Trophoblast cell (in vitro differentiated cells and primary cell): ENCODE measurements at regions not wholly inside any gene's neighbourhood (a gene's known extent, or its start where the extent isn't known, plus 50 kb on each side); places are given as distances from the start of the nearest gene placed in this dataset.

Experiments
- DNase-seq, 2 donors: peaks; one replicate each; pipeline ENCODE4 v3.0.0-alpha.2; 2016
- H2AFZ ChIP-seq: 2 replicates; pipeline ENCODE4 v1.6.1; 2013; ENCODE audit warnings: low read length, moderate library complexity, mild to moderate bottlenecking; ENCODE audit not compliant: insufficient read depth, poor library complexity
- H2AK5ac ChIP-seq: 2 replicates; pipeline ENCODE4 v1.6.1; 2013; ENCODE audit warnings: mild to moderate bottlenecking, low read length
- H2BK120ac ChIP-seq: 2 replicates; pipeline ENCODE4 v1.6.1; 2013; ENCODE audit warnings: low read length, mild to moderate bottlenecking, moderate library complexity; ENCODE audit not compliant: insufficient read depth, poor library complexity
- H2BK12ac ChIP-seq: 2 replicates; pipeline ENCODE4 v1.6.1; 2013; ENCODE audit warnings: mild to moderate bottlenecking, low read length, moderate library complexity
- H2BK5ac ChIP-seq: 2 replicates; pipeline ENCODE4 v1.6.1; 2013; ENCODE audit warnings: low read length, low read depth, moderate library complexity, mild to moderate bottlenecking; ENCODE audit not compliant: poor library complexity
- H3K14ac ChIP-seq: 2 replicates; pipeline ENCODE4 v1.6.1; 2013; ENCODE audit warnings: mild to moderate bottlenecking, low read length
- H3K18ac ChIP-seq: 2 replicates; pipeline ENCODE4 v1.6.1; 2013; ENCODE audit warnings: mild to moderate bottlenecking, low read length
- H3K23ac ChIP-seq: 2 replicates; pipeline ENCODE4 v1.6.1; 2013; ENCODE audit warnings: low read length
- H3K27ac ChIP-seq: 2 replicates; pipeline ENCODE4 v1.5.1; 2013; ENCODE audit warnings: low read depth, mild to moderate bottlenecking, inconsistent platforms, low read length, moderate library complexity
- H3K27me3 ChIP-seq: 2 replicates; pipeline ENCODE4 v1.6.1; 2013; ENCODE audit warnings: inconsistent platforms, mild to moderate bottlenecking, low read length, moderate library complexity; ENCODE audit not compliant: insufficient read depth
- H3K36me3 ChIP-seq, 2 experiments: 1 replicate in 1 of 2; 2 replicates in 1 of 2; pipeline ENCODE4 v1.6.1; 2013; ENCODE audit warnings: low read length in 2 of 2, mild to moderate bottlenecking in 2 of 2, moderate library complexity in 1 of 2; ENCODE audit not compliant: insufficient read depth in 2 of 2, control insufficient read depth in 1 of 2
- H3K4ac ChIP-seq: 2 replicates; pipeline ENCODE4 v1.6.1; 2013; ENCODE audit warnings: low read depth, mild to moderate bottlenecking, low read length, moderate library complexity
- H3K4me1 ChIP-seq, 2 experiments: 1 replicate in 1 of 2; 2 replicates in 1 of 2; pipeline ENCODE4 v1.6.1; 2013; ENCODE audit warnings: low read length in 2 of 2, mild to moderate bottlenecking in 2 of 2, moderate library complexity in 1 of 2; ENCODE audit not compliant: insufficient read depth in 2 of 2, control insufficient read depth in 1 of 2
- H3K4me2 ChIP-seq: 2 replicates; pipeline ENCODE4 v1.6.1; 2013; ENCODE audit warnings: inconsistent platforms, mild to moderate bottlenecking, low read length, moderate library complexity
- H3K4me3 ChIP-seq: 2 replicates; pipeline ENCODE4 v1.5.1; 2013; ENCODE audit warnings: mild to moderate bottlenecking, low read depth, low read length, inconsistent platforms
- H3K79me1 ChIP-seq: one replicate; pipeline ENCODE4 v1.6.1; 2013; ENCODE audit warnings: low read length
- H3K79me2 ChIP-seq: 2 replicates; pipeline ENCODE4 v1.6.1; 2013; ENCODE audit warnings: low read length, mild to moderate bottlenecking; ENCODE audit not compliant: control insufficient read depth, insufficient read depth, poor library complexity
- H3K9ac ChIP-seq: 2 replicates; pipeline ENCODE4 v1.6.1; 2013; ENCODE audit warnings: mild to moderate bottlenecking, low read length
- H3K9me3 ChIP-seq: 2 replicates; pipeline ENCODE4 v1.6.1; 2013; ENCODE audit warnings: low read depth, mild to moderate bottlenecking, control low read depth, inconsistent platforms, low read length; ENCODE audit not compliant: insufficient read depth
- H4K12ac ChIP-seq: 2 replicates; pipeline ENCODE4 v1.6.1; 2013; ENCODE audit warnings: low read depth, mild to moderate bottlenecking, low read length, moderate library complexity
- H4K8ac ChIP-seq: 2 replicates; pipeline ENCODE4 v1.6.1; 2013; ENCODE audit warnings: low read depth, mild to moderate bottlenecking, low read length, moderate library complexity
- H4K91ac ChIP-seq: one replicate; pipeline ENCODE4 v1.6.1; 2013; ENCODE audit warnings: low read depth, mild to moderate bottlenecking, low read length, moderate library complexity
- WGBS: extraction: QIAGEN DNeasy Blood & Tissue Kit; methylation state at CpG from one replicate; pipeline ENCODE4 v1.1.7; 2013; ENCODE audit warnings: missing lambda C conversion rate; ENCODE audit not compliant: insufficient read length, insufficient coverage; ENCODE audit errors: extremely low coverage; 5-methylcytosine and 5-hydroxymethylcytosine counted together

DNA sequence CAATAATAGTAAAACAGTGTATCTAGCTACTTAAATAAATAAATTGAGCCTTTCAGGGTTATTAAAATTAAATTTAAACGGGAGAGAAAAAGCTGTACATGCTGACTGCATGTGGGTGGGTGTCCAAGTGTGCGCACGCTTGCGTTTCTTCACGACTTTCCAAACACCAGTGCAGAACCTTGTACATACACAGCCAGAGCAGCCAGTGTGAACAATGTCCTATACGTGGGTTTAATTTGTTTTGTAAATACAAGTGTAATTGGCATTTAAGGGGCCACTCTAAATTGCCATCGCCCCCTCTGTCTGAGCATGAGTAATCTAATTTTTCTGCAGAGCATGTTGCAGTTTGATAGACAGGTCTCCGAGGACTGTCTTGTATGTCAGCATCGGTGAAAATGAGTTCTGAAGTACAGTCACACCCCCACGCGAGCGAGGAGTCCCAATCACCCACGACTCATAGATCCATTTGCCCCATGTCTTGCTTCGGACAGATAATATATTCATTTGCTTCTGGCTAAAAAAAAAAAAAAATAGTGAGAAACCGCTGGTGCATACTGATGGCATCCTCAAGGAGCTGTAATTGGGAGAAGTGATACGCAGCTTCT, 121.8 kb upstream of the ARRDC4 start:
- Histone ChIP-seq H3K4me2 (no peak overlapping the region), H3K4me1 (no peaks in the 10 kb centered on the region), H3K18ac (no peak overlapping the region), H3K79me2 (no peaks in the 10 kb centered on the region), H3K14ac (no peak overlapping the region), H3K9ac (no peak overlapping the region), H2AK5ac (no peak overlapping the region), H3K27ac (no peak overlapping the region), H2BK12ac (no peak overlapping the region), H2BK120ac (no peak overlapping the region), H4K91ac (no peak overlapping the region), H3K4ac (no peak overlapping the region), H3K27me3 (no peaks in the 10 kb centered on the region), H3K79me1 (no peaks in the 10 kb centered on the region), H3K9me3 (peaks cover 1% of the 10 kb centered on the region), H3K36me3 (peaks cover 0 to under 1% of the 10 kb centered on the region in 2 experiments), H3K23ac (no peak overlapping the region), H4K8ac (no peak overlapping the region), H4K12ac (no peak overlapping the region), H2AFZ (no peak overlapping the region), H3K4me3 (no peak overlapping the region), H2BK5ac (no peak overlapping the region)
- no peak for DNase-seq
- WGBS, result no CpG with 5 or more reads among the region's 16 CpGs

DNA sequence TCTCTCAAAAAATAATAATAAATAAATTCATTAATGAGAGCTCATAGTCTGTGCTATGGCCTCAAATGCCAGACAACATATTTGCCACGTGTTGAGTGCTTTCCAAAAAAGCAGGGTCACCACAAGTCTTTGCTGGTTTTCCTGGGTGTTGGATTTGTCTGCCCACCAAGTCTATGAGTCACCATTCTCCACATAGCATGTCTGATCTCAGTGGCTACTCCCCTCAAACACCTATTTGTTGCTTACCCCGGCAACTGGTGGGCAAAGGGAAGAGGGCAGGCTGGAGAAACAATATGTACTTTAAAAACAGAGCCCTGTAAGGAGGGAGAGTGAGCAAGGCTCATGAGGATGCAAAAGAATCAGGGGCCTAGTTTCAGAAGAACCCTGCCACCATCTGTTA, 120.0 kb upstream of the ARRDC4 start:
- Histone ChIP-seq H3K4me2 (no peak overlapping the region), H2BK5ac (no peak overlapping the region), H3K9ac (no peak overlapping the region), H2AK5ac (no peak overlapping the region), H3K4me1 (no peaks in the 10 kb centered on the region), H3K4ac (no peak overlapping the region), H2AFZ (no peak overlapping the region), H3K23ac (no peak overlapping the region), H3K9me3 (no peaks in the 10 kb centered on the region), H4K91ac (no peak overlapping the region), H3K36me3 (no peaks in the 10 kb centered on the region), H4K8ac (no peak overlapping the region), H3K79me1 (no peaks in the 10 kb centered on the region), H4K12ac (no peak overlapping the region), H2BK120ac (no peak overlapping the region), H3K4me3 (no peak overlapping the region), H3K14ac (no peak overlapping the region), H3K18ac (no peak overlapping the region), H3K27me3 (no peaks in the 10 kb centered on the region), H3K79me2 (no peaks in the 10 kb centered on the region), H3K27ac (no peak overlapping the region), H2BK12ac (no peak overlapping the region)
- DNase-seq, result no peak
- no CpG with 5 or more reads among the region's 2 CpGs for WGBS

DNA sequence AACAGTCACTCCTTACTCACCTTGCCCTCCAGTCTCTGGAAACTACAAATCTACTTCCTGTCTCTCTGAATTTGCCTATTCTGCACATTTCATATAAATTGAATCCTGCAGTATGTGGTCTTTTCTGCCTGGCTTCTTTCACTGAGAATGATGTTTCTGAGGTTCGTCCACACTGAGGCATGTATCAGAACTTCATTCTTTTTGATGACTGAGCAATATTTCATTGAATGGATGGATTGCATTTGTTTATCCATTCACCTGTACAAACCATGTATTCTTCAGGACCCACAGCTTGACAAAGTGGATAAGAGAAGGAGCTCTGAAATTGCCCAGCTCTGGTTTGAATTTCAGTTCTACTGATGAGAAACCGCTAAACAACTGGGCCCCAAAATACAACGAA, 118.9 kb upstream of the ARRDC4 start:
- Histone ChIP-seq H2BK120ac (no peak overlapping the region), H3K79me1 (no peaks in the 10 kb centered on the region), H3K18ac (no peak overlapping the region), H3K27ac (no peak overlapping the region), H3K4me1 (no peaks in the 10 kb centered on the region), H3K4me3 (no peak overlapping the region), H3K36me3 (no peaks in the 10 kb centered on the region), H3K14ac (no peak overlapping the region), H2BK5ac (no peak overlapping the region), H4K91ac (no peak overlapping the region), H2AK5ac (no peak overlapping the region), H3K4me2 (no peak overlapping the region), H2AFZ (no peak overlapping the region), H3K9me3 (no peaks in the 10 kb centered on the region), H3K27me3 (no peaks in the 10 kb centered on the region), H4K8ac (no peak overlapping the region), H4K12ac (no peak overlapping the region), H3K9ac (no peak overlapping the region), H2BK12ac (no peak overlapping the region), H3K4ac (no peak overlapping the region), H3K79me2 (no peaks in the 10 kb centered on the region), H3K23ac (no peak overlapping the region)
- no CpG with 5 or more reads among the region's 3 CpGs for WGBS
- no peak for DNase-seq

DNA sequence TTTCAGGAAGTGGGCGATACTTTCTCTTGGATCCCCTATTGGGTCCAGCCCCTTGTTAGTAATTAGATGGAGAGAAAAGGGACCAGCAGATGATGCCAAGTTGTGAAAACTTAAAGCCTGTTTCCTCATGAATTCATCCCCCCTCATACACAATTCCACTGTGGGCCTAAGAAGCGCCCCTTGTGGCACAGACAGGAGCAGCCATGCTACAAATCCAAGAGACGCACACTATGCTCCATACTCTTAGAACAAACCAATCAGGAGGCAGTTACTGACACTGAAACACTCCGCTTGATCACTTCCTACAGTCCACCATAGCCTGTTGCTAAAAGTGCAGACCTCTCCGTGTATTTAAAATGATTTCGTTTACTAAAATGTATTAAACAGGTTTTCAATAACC, 111.3 kb upstream of the ARRDC4 start:
- H3K27ac ChIP-seq, result no peak overlapping the region
- no peak overlapping the region for H3K9ac ChIP-seq
- H3K27me3 ChIP-seq, result no peaks in the 10 kb centered on the region
- H3K4me3 ChIP-seq, result no peak overlapping the region
- H3K14ac ChIP-seq, result no peak overlapping the region
- no peak overlapping the region for H3K4me2 ChIP-seq
- H3K18ac ChIP-seq, result no peak overlapping the region
- H4K12ac ChIP-seq, result no peak overlapping the region
- no peak overlapping the region for H4K8ac ChIP-seq
- H4K91ac ChIP-seq, result no peak overlapping the region
- H3K4me1 ChIP-seq, result no peaks in the 10 kb centered on the region
- no peak overlapping the region for H2AFZ ChIP-seq
- H3K36me3 ChIP-seq, result no peaks in the 10 kb centered on the region
- no peak for DNase-seq
- no CpG with 5 or more reads among the region's 6 CpGs for WGBS
- no peak overlapping the region for H2BK12ac ChIP-seq
- H3K4ac ChIP-seq, result no peak overlapping the region
- no peak overlapping the region for H2BK5ac ChIP-seq
- H3K9me3 ChIP-seq, result no peaks in the 10 kb centered on the region
- H2AK5ac ChIP-seq, result no peak overlapping the region
- H2BK120ac ChIP-seq, result no peak overlapping the region
- H3K23ac ChIP-seq, result no peak overlapping the region
- H3K79me2 ChIP-seq, result no peaks in the 10 kb centered on the region
- no peaks in the 10 kb centered on the region for H3K79me1 ChIP-seq
